ENCODE measurements at regions not wholly inside any gene's neighbourhood (a gene's known extent, or its start where the extent isn't known, plus 50 kb on each side); places are given as distances from the start of the nearest gene placed in this dataset.

DNA sequence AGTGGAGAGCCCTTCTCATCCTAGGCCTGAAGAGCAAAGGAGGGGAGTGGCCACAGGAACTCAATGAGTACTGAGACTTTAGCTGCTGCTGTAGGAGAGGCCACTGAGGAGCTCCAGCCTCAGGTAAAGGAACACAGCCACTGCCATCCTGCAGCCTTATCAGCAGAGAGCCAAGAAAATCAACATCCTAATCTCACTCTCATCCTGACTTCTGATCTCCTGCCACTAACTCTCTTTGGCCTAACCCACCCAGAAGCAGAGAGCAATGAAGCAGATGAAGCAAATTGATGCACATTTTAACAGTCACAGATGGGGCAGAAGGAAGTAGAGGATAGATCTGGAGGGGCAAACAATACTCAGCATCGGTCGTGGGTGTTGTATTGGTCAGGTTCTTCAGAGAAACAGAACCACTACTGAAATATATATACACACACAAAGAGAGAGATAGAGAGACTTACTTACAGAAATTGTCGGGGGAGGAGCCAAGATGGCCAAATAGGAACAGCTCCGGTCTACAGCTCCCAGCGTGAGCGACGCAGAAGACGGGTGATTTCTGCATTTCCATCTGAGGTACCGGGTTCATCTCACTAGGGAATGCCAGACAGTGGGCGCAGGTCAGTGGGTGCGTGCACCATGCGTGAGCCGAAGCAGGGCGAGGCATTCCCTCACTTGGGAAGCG is 297.6 kb downstream of the MTERF1 start:
- Histone ChIP-seq H3K36me3 (no peaks in the 10 kb centered on the region), H3K4me3 (no peak overlapping the region), H3K9me3 (no peaks in the 10 kb centered on the region), H3K27me3 (no peaks in the 10 kb centered on the region), H3K4me1 (no peaks in the 10 kb centered on the region), H3K27ac (no peak overlapping the region)
- 88% methylated on average over 13 to 15 of the region's 15 CpGs for WGBS, 2 donors
- TF ChIP-seq, protein P1, sequence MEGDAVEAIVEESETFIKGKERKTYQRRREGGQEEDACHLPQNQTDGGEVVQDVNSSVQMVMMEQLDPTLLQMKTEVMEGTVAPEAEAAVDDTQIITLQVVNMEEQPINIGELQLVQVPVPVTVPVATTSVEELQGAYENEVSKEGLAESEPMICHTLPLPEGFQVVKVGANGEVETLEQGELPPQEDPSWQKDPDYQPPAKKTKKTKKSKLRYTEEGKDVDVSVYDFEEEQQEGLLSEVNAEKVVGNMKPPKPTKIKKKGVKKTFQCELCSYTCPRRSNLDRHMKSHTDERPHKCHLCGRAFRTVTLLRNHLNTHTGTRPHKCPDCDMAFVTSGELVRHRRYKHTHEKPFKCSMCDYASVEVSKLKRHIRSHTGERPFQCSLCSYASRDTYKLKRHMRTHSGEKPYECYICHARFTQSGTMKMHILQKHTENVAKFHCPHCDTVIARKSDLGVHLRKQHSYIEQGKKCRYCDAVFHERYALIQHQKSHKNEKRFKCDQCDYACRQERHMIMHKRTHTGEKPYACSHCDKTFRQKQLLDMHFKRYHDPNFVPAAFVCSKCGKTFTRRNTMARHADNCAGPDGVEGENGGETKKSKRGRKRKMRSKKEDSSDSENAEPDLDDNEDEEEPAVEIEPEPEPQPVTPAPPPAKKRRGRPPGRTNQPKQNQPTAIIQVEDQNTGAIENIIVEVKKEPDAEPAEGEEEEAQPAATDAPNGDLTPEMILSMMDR (IDR thresholded peaks at IDR 0.05): no peak
- DNase-seq (no peak), FAIRE-seq (no peak), ATAC-seq (no peak)
- intact Hi-C loops (cut with DNase I): no loop called here

DNA sequence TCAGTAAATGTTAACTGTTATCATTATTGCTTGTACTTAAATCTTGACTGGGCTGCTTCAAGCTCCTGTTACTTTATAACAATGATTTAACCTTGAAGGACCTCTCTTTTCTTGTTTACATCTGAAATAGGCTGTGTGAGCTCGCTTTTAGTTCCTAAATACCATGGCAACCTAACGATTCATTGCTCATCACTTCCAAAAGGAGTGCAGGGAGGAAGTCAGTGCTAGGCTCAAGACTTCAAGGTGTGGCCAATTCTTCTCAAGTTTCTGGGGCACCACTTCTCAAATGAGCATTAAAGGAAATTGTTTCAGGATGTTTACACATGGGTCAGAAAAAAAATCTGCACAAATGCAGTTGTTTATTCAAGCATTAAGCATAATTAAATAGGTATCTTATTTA is 284.2 kb downstream of the MTERF1 start:
- ATAC-seq: no peak
- FAIRE-seq: no peak
- intact Hi-C loops (cut with DNase I): no loop called here
- WGBS, 2 donors: 27 to 34% methylated on average over 2 of the region's 2 CpGs
- no peaks in the 10 kb centered on the region for H3K4me1 ChIP-seq
- no peak overlapping the region for H3K27ac ChIP-seq
- no peak for DNase-seq
- H3K9me3 ChIP-seq: no peaks in the 10 kb centered on the region
- TF ChIP-seq, protein P1 (IDR thresholded peaks at IDR 0.05): no peak
- no peaks in the 10 kb centered on the region for H3K27me3 ChIP-seq
- H3K36me3 ChIP-seq: no peaks in the 10 kb centered on the region
- no peak overlapping the region for H3K4me3 ChIP-seq

DNA sequence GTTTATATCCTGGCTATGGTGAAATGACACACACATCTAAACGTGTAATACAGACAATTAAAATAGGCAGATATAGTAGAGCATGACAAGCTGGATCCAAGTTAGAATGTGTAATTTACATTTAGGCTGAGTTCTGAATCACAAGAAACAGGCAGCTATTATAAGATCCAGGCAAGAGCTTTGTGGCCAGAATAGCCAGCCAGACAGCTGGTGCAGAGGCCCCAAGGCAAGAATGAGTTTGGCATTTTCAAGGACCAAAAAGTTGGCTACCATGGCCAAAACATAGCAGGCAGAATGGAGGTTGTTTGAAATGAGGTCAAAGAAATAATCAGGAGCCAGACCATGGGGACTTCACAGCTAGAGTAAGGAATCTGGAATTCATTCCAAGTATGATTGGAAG is 281.7 kb downstream of the MTERF1 start:
- H3K4me3 ChIP-seq: no peak overlapping the region
- no peaks in the 10 kb centered on the region for H3K36me3 ChIP-seq
- DNase-seq: no peak
- no peak for FAIRE-seq
- intact Hi-C loops (cut with DNase I): no loop called here
- no peaks in the 10 kb centered on the region for H3K4me1 ChIP-seq
- no peak for ATAC-seq
- H3K9me3 ChIP-seq: no peaks in the 10 kb centered on the region
- WGBS, 2 donors: 42 to 72% methylated on average over 1 of the region's 1 CpG
- no peaks in the 10 kb centered on the region for H3K27me3 ChIP-seq
- TF ChIP-seq, protein P1 (IDR thresholded peaks at IDR 0.05): no peak
- H3K27ac ChIP-seq: no peak overlapping the region

GRCh38 chr7:91600112-91600511 is 280.4 kb downstream of the MTERF1 start:
- no peak overlapping the region for H3K4me3 ChIP-seq
- ATAC-seq (no peak), DNase-seq (no peak), FAIRE-seq (no peak)
- H3K9me3 ChIP-seq: no peaks in the 10 kb centered on the region
- no peak overlapping the region for H3K27ac ChIP-seq
- TF ChIP-seq, protein P1 (IDR thresholded peaks at IDR 0.05): no peak
- no peaks in the 10 kb centered on the region for H3K36me3 ChIP-seq
- H3K27me3 ChIP-seq: no peaks in the 10 kb centered on the region
- H3K4me1 ChIP-seq: no peaks in the 10 kb centered on the region
- intact Hi-C loops (cut with DNase I): no loop called here

DNA sequence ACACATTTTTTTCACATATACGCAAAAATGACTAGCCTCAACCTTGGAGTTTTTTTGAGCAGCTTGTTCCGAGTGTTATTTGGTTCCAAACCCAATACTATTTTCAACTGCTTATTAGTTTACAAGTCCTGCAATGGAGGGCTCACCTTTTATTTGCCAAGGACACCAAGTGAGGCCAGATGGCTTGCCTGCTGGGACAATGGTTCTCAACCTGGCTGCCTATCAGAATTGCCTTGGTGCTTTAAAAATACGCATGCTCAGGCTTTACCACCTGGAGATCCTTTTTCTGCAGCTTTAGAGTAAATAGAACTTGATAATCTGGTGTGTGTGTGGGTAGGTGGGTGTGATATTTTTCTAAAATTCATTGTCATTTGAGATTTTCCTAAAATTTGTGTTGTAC is 276.8 kb downstream of the MTERF1 start:
- peaks cover 0 to 3% (median 0%) of the 10 kb centered on the region in 4 donors for H3K9me3 ChIP-seq
- DNase-seq: no peak
- intact Hi-C loops (cut with DNase I): no loop called here
- H3K4me1 ChIP-seq: no peaks in the 10 kb centered on the region
- H3K27me3 ChIP-seq: no peaks in the 10 kb centered on the region
- no peak overlapping the region for H3K27ac ChIP-seq
- 73 to 83% methylated on average over 3 of the region's 3 CpGs for WGBS, 2 donors
- H3K36me3 ChIP-seq: no peaks in the 10 kb centered on the region
- ATAC-seq: no peak
- no peak for FAIRE-seq
- TF ChIP-seq, protein P1 (IDR thresholded peaks at IDR 0.05): no peak
- H3K4me3 ChIP-seq: no peak overlapping the region
